Left renal cortex interstitium (tissue), 4 donors: ENCODE measurements at regions not wholly inside any gene's neighbourhood (a gene's known extent, or its start where the extent isn't known, plus 50 kb on each side); places are given as distances from the start of the nearest gene placed in this dataset.

Source experiments
- DNase-seq, 4 donors: peaks; one replicate each; pipeline ENCODE4 v3.0.0-alpha.2; 2013; ENCODE audit warnings: low read depth in 4 of 4, low spot score in 2 of 4, missing footprints in 1 of 4

DNA sequence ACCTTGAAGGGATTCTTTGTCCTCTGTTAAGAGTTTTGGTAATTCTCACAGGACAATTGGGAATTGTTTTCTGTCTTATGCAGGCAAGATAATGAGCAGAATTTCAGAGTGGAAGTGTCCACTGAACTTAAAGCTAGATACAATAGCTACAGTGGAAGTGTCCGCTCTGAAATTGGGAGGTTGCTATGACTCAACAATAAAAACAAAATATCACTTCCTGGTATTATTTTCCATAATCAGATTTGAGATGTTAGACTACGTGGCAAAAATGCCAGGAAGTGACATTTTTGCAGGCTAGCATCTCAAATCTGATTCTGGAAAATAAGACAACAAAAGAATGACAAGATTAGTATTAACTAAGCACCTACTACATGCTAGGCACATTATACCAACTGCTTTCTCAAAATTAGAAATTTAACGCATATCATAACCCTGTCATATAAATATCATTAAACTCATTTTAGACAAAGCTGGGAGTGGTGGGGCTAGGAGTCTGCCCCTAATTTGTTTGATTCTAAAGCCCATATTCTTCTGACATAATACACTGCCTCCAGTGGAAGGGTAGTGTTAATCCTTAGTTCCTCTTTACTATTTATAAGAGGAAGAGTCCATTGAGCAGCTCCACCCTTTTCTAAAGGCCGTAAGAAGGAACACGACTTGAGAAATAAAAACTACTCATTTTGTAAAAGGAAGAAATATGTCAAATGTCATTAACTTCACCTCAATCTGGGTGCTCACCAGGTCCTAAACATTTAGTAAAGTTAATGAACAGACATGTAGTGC lies 266.9 kb upstream of the STT3B start:
- DNase-seq = no peak

DNA sequence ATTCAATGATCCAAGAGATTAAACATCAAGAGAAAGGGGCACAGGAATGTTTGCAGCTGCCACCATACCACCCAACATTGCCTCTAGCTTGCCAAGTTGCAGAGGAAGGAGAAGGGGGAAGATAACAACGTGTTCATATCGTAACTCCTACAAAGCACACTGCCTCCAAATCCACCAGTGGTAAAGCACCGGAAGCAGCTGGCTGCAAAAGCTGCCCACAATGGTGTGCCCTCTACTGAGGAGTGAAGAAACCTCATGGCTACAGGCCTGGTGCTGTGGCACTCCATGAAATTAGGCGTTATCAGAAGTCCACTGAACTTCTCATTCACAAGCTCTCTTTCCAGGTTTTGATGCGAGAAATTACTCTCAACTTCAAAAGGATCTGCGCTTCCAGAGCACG lies 263.9 kb upstream of the STT3B start:
- no peak for DNase-seq

DNA sequence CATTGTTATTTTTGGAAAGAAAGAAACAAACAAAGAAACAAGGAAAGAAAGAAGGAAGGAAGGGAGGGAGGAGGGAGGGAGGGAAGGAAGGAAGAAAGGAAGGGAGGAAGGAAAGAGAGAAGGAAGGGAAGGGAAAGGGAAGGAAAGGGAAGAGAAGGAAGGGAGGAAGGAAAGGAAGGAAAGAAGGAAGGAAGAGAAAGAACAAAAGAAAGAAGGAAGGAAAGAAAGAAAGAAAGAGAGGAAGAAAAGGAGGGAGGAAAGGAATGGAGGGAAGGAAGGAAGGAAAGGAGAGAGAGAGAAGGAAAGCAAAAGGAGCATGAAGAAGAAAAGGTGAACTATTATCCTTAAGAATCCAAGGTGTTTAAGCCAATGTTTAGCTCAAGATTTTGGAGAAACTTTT lies 262.7 kb upstream of the STT3B start:
- no peak for DNase-seq

DNA sequence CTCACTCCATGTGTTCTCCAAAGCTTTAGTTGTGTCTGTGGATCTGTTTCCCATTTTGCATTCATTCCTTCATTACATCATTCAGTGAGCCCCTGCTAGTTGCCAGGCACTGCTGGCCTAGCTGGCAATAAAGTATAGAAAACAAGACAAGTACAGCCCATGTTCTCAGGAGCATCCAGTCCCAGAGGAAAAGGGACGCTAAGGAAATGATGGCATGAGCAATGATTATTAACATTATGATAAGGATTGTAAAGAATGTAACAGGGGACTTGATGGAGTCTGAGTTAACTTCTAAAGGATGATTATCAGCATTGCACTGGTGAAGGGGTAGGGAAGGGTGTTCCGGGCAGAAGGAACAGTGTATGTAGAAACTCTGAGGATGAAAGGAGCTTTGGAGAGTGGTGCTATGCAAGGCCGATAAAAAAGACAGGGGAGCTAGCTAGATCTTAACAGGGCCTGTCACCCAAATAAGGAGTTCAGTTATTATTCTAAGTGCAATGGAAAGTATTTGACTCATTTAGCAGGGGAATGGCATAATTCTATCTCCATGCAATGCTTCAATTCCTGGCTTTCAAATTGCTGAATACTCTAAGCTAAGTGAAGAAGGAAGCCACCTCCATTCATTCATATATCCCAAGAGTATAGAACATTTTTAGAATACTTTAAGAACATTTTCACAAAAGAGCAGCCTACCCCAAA lies 258.2 kb upstream of the STT3B start:
- DNase-seq = no peak

DNA sequence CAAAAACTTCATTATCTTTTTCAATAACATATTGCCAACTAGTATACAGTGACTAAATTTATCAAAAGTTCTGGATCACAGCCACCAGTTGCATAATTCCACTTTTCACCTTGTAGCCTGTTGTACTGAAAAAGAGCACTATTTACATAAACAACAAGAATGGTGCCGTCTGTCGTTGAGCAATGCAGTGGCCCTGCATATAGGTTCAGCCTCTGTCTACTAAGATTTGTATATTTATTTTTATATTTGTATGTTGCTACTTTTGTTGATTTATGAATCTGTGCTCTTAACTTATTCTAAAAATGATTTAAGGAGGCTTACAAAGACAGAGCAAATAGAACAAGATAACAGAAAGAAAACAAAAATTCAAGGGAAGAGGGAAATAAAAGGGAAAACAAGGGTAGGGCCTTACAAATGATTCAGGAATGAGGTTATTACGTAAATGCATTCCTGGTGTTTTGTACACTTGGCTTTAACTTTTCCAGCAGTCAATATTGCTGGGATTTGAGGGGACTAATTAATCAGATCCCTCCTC lies 257.6 kb upstream of the STT3B start:
- DNase-seq = no peak

DNA sequence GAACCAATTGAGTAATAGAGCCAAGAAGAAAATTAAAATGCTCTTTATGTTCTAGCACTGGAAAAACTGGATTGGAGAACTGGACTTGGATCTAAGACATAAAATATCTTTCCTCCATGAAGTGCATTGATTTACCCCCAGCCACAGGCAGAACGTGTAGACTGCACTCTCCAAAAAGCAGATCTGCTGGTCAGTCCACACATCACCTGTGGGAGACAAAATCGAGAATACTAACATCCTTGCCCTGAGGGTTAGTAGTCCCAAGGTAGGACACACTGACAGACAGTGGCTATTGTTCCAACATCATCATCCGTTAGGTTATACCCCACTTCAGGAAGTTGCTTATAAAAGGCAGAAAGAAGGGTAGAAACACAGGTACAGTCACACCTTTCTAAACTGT lies 257.1 kb upstream of the STT3B start:
- DNase-seq = no peak

DNA sequence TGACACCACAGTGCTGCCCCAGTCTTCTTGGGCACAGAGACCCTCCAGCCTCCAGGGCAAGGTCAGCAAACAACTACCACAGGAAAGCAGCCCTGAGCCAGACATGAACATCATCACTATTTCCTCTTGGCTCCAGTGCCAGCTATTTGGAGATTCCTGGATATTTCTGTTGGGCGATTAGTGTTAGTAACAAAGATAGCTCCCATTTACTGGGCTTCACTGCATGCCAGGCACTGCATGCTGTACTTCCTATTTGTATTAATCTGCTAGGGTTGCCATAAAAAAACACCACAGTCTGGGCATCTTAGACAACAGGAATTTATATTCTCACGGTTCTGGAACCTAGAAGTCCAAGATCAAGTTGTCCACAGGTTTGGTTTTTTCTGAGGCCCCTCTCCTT lies 255.1 kb upstream of the STT3B start:
- DNase-seq = no peak

DNA sequence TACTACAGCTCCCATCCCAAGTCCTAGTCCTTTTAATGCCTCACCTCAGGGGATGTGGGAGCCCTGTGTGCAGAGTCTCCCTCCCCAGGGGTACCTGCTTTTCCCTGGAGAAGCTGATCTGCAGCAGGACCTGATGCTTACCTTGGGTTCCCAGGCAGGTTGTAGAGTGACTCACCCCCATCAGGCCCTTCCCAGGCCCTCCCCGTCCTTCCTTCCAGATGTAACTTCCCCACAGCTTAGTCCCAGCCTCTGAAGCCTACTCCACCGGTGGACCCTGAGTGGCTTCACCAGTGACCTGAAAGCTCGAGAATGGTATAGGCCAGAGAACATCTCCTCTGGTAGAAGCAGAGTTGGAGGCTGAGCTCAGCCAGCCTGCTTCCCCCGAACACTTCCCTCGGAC lies 254.2 kb upstream of the STT3B start:
- no peak for DNase-seq

DNA sequence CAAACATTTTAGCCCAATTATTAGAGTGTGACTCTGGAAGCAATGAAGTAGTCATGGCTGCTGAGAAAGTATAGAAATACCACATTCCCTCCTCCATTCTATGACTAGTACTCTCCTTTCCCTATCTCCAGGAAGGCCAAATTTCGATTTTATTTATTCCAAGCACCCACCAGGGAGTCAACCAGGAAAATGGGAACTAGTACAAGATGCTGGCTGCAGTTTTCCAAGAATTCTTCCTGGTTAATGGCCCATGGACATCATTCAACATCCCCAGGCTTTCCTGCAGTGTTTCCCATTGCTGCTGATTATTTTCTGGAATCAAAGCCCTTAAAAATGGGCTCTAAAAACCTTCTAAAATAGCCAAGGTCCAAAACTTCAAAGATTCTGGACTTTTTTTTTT lies 247.9 kb upstream of the STT3B start:
- no peak for DNase-seq

DNA sequence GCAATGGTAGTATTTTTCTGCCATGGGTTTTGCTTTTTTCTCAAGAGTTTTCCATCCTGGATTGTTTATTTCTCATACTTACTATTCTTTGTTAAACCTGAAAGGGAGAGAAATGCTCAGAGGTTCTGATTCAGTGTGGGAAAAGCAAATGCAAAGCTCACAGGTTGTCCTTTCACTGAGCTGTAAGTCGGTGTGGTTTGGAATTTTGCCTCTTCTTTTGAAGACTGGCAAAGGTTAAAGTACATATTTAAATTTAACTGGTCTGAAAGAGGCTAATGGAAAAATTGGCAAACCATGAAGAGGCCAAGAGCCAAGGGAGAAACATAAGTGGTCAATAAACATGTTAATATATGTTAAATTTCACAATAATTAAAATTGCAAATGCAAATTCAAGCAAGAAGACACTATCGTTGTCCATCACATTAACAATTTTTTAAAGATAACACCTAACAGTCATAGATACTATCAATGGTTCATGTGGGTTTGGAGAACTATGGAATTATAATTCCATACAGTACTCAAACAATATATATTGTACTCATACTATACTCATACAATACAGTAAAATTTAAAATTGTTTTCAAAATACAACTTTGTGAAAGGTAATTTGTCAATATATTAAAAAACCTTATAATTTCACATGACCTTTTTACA lies 246.8 kb upstream of the STT3B start:
- DNase-seq = no peak

DNA sequence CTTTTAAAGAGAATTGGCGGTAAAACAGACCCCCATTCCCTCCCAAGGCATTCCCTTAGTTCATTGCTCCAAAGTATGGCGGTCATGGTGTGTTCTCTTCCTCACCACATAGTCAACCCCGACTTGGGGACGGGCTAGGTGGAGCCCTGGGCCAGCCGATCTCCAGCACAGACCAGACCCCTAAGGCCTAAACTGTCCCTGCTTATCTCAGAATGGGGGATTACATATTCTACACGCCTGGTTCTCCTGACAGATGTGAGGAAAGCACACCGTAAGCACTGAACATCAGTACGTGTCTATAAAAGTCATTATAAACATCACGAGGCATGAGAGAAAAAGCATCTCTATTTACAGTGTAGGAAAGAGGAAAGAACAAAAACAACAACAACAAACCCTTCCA lies 244.5 kb upstream of the STT3B start:
- DNase-seq = no peak

DNA sequence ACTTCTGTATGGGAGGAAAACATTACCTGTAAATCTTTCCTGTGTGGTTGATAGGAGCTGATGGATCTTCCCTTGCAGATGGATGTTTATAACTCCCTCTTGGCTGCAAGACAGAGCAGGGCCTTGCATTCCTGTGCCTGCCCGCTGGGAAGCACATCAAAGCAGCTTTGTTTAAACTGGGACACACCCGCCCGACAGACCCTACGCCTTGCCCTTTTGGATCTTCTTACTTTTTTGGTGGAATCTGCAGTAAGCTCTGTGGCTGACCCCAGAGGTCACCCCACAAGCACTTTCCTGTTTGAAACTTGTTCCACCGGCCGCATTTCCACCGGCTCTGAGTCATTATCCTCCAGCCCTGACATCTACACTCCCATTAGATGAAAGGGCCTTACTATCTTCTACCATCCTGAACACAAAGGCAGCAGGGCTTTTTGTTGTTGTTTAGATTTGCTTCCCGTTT lies 244.1 kb upstream of the STT3B start:
- peak in 1 of 4 donors; percentile 19 for DNase-seq

DNA sequence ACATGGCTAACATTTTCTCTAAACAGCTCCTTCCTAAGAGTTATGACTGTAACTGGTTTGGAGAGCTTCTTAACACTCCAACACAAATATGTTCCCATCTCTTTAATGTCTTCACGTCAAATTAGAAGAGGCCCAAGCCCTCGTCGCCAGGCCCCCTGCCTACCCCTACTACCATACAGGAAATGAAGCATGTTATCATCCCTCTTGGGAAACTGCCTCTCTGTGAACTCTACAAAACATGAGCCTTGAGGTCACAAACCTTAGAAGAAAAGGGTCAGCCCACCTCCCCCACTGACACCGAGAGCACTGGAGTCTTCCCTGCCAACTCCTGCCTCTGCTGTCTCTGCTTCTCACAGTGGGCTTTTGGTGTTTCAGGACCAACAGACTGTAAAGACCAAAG lies 243.1 kb upstream of the STT3B start:
- DNase-seq = no peak

DNA sequence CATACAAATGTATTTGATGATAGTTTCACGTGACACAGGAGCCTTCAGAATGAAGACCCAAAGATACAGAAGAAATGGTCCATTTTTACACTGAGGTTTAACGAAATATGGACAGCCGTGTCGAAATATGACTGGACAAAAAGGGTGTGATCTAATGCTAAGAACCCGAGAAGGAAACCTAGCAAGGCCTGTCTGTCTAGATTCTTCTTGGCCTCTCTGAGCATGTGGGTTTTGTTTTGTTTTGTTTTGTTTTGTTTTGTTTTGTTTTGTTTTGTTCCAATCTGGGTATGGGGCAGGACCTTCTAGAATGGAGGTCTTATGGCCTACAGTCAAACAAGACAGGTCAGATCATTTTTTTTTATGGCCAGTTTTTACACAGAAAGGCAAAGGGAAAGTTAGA lies 242.7 kb upstream of the STT3B start:
- DNase-seq = no peak

DNA sequence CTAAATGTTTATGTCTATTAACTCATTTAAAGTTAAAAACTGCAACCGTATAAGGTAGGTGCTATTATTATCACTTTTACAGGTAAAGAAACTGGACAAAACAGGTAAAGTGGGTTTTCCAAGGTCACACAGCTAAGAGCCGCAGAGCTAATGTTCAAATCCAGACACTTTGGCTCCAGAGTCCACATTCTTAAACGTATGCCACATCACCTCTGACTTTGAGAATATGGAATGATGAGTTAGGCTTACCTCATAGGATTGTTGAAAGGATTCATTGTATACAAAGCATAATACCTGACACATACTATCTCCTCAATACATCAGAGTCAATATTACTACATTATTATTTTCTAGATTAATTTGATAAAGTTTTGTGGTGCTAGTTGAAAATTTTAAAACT lies 240.9 kb upstream of the STT3B start:
- DNase-seq = no peak

DNA sequence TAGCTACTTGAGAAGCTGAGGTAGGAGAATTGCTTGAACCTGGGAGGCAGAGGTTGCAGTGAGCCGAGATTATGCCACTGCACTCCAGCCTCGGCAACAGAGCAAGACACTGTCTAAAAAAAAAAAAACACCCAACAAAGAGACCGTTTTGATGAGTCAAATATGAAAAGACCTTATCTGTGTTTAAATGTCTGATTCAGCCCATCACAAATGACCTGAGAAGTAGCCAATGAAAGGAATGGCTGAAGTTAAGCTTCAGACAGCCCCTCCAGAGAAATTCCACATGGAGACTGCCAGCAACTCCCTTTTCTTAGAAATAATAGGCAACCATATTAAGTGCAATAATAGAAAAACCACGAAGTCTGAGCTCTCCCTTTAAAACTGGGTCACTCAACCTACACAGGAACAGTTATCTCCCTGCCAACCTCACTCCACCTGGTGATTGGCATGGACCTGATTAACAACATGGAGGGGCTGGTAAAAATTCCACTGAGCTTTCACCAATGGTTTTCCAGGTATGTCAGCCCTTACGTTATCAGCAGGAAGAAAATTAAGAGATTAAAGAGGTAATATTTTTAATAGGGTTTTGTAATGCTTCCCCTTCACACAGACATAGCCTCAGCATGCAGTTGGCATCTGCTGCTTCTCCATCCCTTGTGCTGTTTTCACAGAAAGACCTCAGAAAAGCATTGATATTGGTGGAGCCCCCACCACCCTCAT lies 238.1 kb upstream of the STT3B start:
- DNase-seq = no peak

DNA sequence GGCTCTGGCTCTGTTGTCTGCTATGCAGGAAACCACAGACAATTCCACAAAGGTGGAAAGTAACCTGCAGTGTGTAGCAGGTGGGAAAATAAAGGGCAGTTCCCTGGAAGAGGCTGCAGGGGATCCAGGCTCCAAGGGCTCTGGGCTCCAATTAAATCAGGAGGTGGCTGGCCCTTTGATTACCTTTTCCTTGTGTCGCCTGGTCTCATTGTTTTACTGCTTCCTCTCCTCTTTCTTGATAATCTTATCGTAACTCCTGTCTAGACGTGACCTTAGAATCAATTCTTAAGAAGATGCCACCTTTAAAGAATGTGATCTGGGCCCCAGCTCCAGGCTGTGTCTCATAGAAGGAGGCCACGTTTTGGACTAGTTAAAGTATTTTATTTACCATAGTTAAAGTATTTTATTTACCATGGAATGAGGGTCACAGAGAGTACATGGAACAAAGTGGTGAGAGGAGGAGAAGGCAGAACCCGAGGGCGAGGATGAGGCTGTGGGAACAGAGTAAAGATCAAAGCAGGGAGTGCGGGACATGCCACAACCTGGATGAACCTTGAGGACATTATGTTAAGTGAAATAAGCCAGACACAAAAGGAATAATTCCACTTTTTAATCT lies 237.5 kb upstream of the STT3B start:
- no peak for DNase-seq

DNA sequence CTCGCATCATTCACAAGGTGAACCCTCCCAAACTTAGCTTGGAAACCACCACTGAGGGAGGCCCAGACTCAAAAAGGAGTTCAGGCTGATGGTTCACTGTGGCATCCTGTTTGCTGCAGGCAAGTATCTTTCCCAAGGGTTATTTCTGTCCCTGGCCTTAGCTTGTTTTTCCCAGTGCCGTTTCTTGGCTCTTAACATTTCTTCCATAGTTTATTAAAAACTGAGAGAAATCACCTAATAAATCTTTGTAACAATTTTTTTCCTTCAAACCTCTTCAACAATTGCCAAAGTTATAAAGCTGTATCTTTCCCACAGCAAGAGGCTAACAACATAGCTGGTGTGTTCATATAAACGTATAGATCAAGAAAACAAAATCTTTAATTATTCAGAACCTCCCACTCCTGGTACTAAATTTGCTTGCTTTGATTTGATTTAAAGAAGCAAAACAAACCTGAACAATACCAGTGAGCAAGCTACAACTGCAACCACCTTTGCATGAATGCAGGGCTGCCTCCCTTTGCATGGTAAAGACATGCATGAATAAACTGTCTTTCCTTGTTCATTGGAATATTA lies 234.9 kb upstream of the STT3B start:
- no peak for DNase-seq

DNA sequence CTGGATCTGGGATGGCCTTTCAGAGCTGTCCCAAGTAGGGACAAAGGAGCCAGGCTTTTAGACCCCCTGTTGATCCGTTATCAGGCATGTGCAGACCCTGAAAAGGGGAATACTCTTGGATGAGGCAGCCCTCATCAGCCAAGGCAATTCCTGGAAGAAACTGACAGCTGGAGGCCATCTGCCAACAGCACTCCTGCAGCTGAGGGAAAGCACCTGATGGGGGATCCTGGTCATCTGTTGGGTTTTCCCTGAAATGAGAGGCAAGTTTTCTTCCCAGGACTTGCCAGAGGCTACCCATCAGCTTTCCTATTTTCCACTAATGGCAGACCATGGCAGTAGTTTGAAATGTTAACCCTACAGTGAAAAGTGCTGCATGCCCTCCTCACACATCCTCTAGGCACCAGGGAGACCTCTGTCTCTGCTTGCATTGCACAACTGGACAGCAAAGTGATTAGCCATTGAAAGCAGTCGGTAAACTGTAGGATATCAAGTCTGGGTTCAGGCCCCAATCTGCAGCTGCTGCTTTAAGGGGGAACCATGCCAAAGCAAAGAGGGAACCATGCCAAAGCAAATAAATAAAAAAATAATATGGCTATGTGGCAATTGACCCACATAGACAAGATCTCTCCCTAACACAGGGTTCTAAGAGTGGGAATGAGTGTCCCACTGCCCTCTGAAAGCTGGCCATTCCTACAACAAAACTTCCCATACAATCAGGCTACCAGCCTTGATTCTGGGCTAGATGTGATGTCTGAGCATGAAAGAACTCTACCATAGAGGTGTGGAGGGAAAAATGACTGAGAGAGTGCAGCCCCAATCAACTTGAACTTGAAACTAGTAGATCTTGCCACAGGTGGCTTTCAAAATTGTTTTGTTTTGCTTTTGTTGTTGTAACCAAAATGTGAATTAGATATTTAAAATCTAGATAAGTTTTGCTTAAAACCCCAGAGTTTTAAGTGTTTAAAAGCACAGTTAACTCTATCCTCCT lies 232.0 kb upstream of the STT3B start:
- DNase-seq = no peak
